HEK293 (cell line): ENCODE measurements at regions not wholly inside any gene's neighbourhood (a gene's known extent, or its start where the extent isn't known, plus 50 kb on each side); places are given as distances from the start of the nearest gene placed in this dataset.

ENCODE experiments used
- CTCF ChIA-PET: fragments of 350-600 bp; formaldehyde crosslinking; extraction: SDS; loops from one replicate; lab custom pipeline; 2021; ENCODE audit warnings: antibody characterized with exemption; lab: Yijun Ruan, JAX
- POLR2A ChIA-PET: fragments of 300-600 bp; formaldehyde crosslinking; extraction: SDS; loops from one replicate; lab custom pipeline; 2020; ENCODE audit warnings: antibody characterized with exemption, inconsistent platforms; lab: Yijun Ruan, JAX
- H3K27ac ChIP-seq: fragments of 200-500 bp; sonication (Bioruptor generic); 2 replicates; pipeline ENCODE4 v1.5.1; 2014; ENCODE audit warnings: low read depth, low read length, control low read depth, inconsistent platforms; ENCODE audit errors: extremely low read depth
- H3K36me3 ChIP-seq, 2 experiments: fragments of 200-500 bp in 1 of 2; sonication (Bioruptor generic) in 1 of 2; 1 replicate in 1 of 2; 2 replicates in 1 of 2; pipeline ENCODE4 v1.5.1; 2014 to 2017; ENCODE audit warnings: inconsistent platforms in 2 of 2, low read length in 2 of 2; ENCODE audit not compliant: control insufficient read depth in 2 of 2, insufficient read depth in 1 of 2
- H3K4me1 ChIP-seq: fragments of 200-500 bp; sonication (Bioruptor generic); 2 replicates; pipeline ENCODE4 v1.5.1; 2014; ENCODE audit warnings: mild to moderate bottlenecking, low read length, inconsistent platforms; ENCODE audit not compliant: control insufficient read depth, insufficient read depth
- H3K4me3 ChIP-seq: 2 replicates; pipeline ENCODE4 v1.5.1; 2011; ENCODE audit warnings: low read depth, mild to moderate bottlenecking, control low read depth, low read length, moderate library complexity
- H3K9me3 ChIP-seq: fragments of 200-500 bp; sonication (Bioruptor generic); 2 replicates; pipeline ENCODE4 v1.5.1; 2014; ENCODE audit warnings: low read depth, low read length, inconsistent platforms; ENCODE audit not compliant: control insufficient read depth, insufficient read depth
- EGR2 ChIP-seq: fragments of 450-650 bp; formaldehyde crosslinking; IDR thresholded peaks from 2 replicates; pipeline ENCODE4 v1.5.1; 2016; ENCODE audit warnings: low read depth, missing biosample characterization, missing genetic modification characterization
- GLI4 ChIP-seq: fragments of 450-650 bp; formaldehyde crosslinking; IDR thresholded peaks from 2 replicates; pipeline ENCODE4 v1.5.1; 2016; ENCODE audit warnings: missing biosample characterization, missing genetic modification characterization
- PRDM4 ChIP-seq: fragments of 450-650 bp; formaldehyde crosslinking; IDR thresholded peaks from 2 replicates; pipeline ENCODE4 v1.5.1; 2017; ENCODE audit warnings: missing biosample characterization, missing genetic modification characterization
- RBAK ChIP-seq: fragments of 450-650 bp; formaldehyde crosslinking; IDR thresholded peaks from 2 replicates; pipeline ENCODE4 v1.5.1; 2016; ENCODE audit warnings: missing biosample characterization, missing genetic modification characterization
- SALL2 ChIP-seq: fragments of 450-650 bp; formaldehyde crosslinking; IDR thresholded peaks from 2 replicates; pipeline ENCODE4 v1.5.0; 2017; ENCODE audit warnings: missing biosample characterization, mild to moderate bottlenecking, missing genetic modification characterization, borderline replicate concordance
- SCRT2 ChIP-seq: fragments of 450-650 bp; formaldehyde crosslinking; IDR thresholded peaks from 2 replicates; pipeline ENCODE4 v1.5.1; 2016; ENCODE audit warnings: missing biosample characterization, missing genetic modification characterization
- SP3 ChIP-seq: fragments of 450-650 bp; formaldehyde crosslinking; IDR thresholded peaks from 2 replicates; pipeline ENCODE4 v1.5.1; 2016; ENCODE audit warnings: missing biosample characterization, missing genetic modification characterization
- ZBTB1 ChIP-seq: fragments of 450-650 bp; formaldehyde crosslinking; IDR thresholded peaks from 2 replicates; pipeline ENCODE4 v1.5.1; 2016; ENCODE audit warnings: missing biosample characterization, missing genetic modification characterization
- ZBTB6 ChIP-seq: fragments of 450-650 bp; formaldehyde crosslinking; IDR thresholded peaks from 2 replicates; pipeline ENCODE4 v1.5.1; 2017; ENCODE audit warnings: missing biosample characterization, missing genetic modification characterization
- ZFHX2 ChIP-seq: fragments of 450-650 bp; formaldehyde crosslinking; conservative IDR thresholded peaks from 2 replicates; pipeline ENCODE4 v1.5.1; 2016; ENCODE audit warnings: missing biosample characterization, missing genetic modification characterization
- ZNF112 ChIP-seq: fragments of 450-650 bp; formaldehyde crosslinking; IDR thresholded peaks from 2 replicates; pipeline ENCODE4 v1.5.0; 2017; ENCODE audit warnings: missing biosample characterization, missing genetic modification characterization
- ZNF311 ChIP-seq: fragments of 450-650 bp; formaldehyde crosslinking; IDR thresholded peaks from 2 replicates; pipeline ENCODE4 v1.5.1; 2017; ENCODE audit warnings: missing biosample characterization, missing genetic modification characterization, borderline replicate concordance
- ZNF416 ChIP-seq: fragments of 450-650 bp; formaldehyde crosslinking; IDR thresholded peaks from 2 replicates; pipeline ENCODE4 v1.5.1; 2016; ENCODE audit warnings: missing biosample characterization, missing genetic modification characterization
- ZNF449 ChIP-seq: fragments of 450-650 bp; formaldehyde crosslinking; IDR thresholded peaks from 2 replicates; pipeline ENCODE4 v1.5.1; 2017; ENCODE audit warnings: missing biosample characterization, mild to moderate bottlenecking, missing genetic modification characterization, moderate library complexity
- ZNF529 ChIP-seq: fragments of 450-650 bp; formaldehyde crosslinking; IDR thresholded peaks from 2 replicates; pipeline ENCODE4 v1.5.1; 2017; ENCODE audit warnings: missing genetic modification characterization, missing biosample characterization; ENCODE audit not compliant: insufficient replicate concordance
- ZNF629 ChIP-seq: fragments of 450-650 bp; formaldehyde crosslinking; IDR thresholded peaks from 2 replicates; pipeline ENCODE4 v1.5.1; 2017; ENCODE audit warnings: missing biosample characterization, missing genetic modification characterization
- ZNF670 ChIP-seq: fragments of 450-650 bp; formaldehyde crosslinking; IDR thresholded peaks from 2 replicates; pipeline ENCODE4 v1.5.1; 2016; ENCODE audit warnings: missing biosample characterization, missing genetic modification characterization, low read depth
- ZNF704 ChIP-seq: fragments of 450-650 bp; formaldehyde crosslinking; IDR thresholded peaks from 2 replicates; pipeline ENCODE4 v1.5.1; 2016; ENCODE audit warnings: missing biosample characterization, missing genetic modification characterization
- ZNF843 ChIP-seq: fragments of 450-650 bp; formaldehyde crosslinking; IDR thresholded peaks from 2 replicates; pipeline ENCODE4 v1.5.1; 2016; ENCODE audit warnings: missing biosample characterization, missing genetic modification characterization

- ChIA-PET CTCF (no interaction called here), POLR2A (no interaction called here)
- no peak for TF ChIP-seq ZNF449 (tag by site-specific recombination)
- no peak for TF ChIP-seq SCRT2 (tag by site-specific recombination)
- TF ChIP-seq ZNF843 (tag by site-specific recombination): no peak
- TF ChIP-seq GLI4: no peak
- TF ChIP-seq RBAK (tag by site-specific recombination): no peak
- TF ChIP-seq ZNF311 (tag by site-specific recombination): no peak
- TF ChIP-seq ZNF112 (tag by site-specific recombination): no peak
- no peak for TF ChIP-seq SP3
- no peak for TF ChIP-seq ZNF704 (tag by site-specific recombination)
- TF ChIP-seq ZNF529: no peak
- H3K4me1 ChIP-seq: no peaks in the 10 kb centered on the region
- H3K27ac ChIP-seq: no peak overlapping the region
- no peaks in the 10 kb centered on the region for H3K9me3 ChIP-seq
- H3K36me3 ChIP-seq: no peaks in the 10 kb centered on the region
- no peak overlapping the region for H3K4me3 ChIP-seq
Observed at GRCh38 chr3:118144919-118145318, 889.7 kb downstream of the IGSF11 start.

- TF ChIP-seq ZBTB6 (tag by site-specific recombination) (no peak), SALL2 (tag by site-specific recombination) (no peak), ZNF670 (no peak), PRDM4 (no peak), ZBTB1 (tag by site-specific recombination) (no peak), ZNF416 (no peak), ZNF629 (tag by site-specific recombination) (no peak), ZFHX2 (tag by site-specific recombination) (no peak), EGR2 (tag by site-specific recombination) (no peak)
- H3K27ac ChIP-seq: no peak overlapping the region
- H3K4me1 ChIP-seq: no peaks in the 10 kb centered on the region
- H3K9me3 ChIP-seq: no peaks in the 10 kb centered on the region
- ChIA-PET POLR2A (no interaction called here), CTCF (no interaction called here)
- no peaks in the 10 kb centered on the region for H3K36me3 ChIP-seq
- H3K4me3 ChIP-seq: no peak overlapping the region
Observed at GRCh38 chr3:118146658-118147375, 887.8 kb downstream of the IGSF11 start.
